ENCODE measurements at regions not wholly inside any gene's neighbourhood (a gene's known extent, or its start where the extent isn't known, plus 50 kb on each side); places are given as distances from the start of the nearest gene placed in this dataset.

- Histone ChIP-seq H3K27me3 (replicated peaks) (no peaks in the 10 kb centered on the region), H3K36me3 (replicated peaks) (no peaks in the 10 kb centered on the region), H3K4me3 (ENCODE audit: low read depth, low read length) (no peak overlapping the region), H3K27ac (no peak overlapping the region)
- no peak for TF ChIP-seq CTCF (IDR thresholded peaks at IDR 0.05; ENCODE audit: low read depth, low read length, missing control alignments)
- DNase-seq = no peak
- in situ Hi-C loops (cut with HindIII; ENCODE audit: low pct_ligation_motif_present, low sequenced_read_pairs) = no loop called here
Observed at GRCh38 chr14:71525663-71526221, 406.5 kb upstream of the RGS6 start.

DNA sequence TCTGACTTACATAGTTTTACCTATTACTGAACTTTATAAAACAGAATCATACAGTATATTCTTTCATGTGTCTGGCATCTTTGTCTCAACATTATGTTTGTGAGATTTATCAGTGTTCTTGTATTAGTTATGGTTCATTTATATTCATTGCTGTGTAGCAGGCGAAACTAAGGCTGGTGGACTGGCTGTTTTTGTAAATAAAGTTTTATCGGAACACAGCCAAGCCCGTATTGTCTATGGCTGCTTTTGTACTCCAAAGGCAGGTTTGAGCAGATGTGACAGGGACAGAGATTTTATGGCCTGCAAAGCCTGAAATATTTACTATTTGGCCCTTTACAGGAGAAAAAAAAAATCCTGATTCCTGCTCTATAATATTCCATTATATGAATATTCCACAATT lies 405.8 kb upstream of the RGS6 start:
- Histone ChIP-seq H3K36me3 (replicated peaks) (no peaks in the 10 kb centered on the region), H3K27me3 (replicated peaks) (no peaks in the 10 kb centered on the region), H3K27ac (no peak overlapping the region), H3K4me3 (ENCODE audit: low read depth, low read length) (no peak overlapping the region)
- TF ChIP-seq CTCF (IDR thresholded peaks at IDR 0.05; ENCODE audit: low read depth, low read length, missing control alignments) = no peak
- no peak for DNase-seq
- in situ Hi-C loops (cut with HindIII; ENCODE audit: low pct_ligation_motif_present, low sequenced_read_pairs) = no loop called here

GRCh38 chr14:71527838-71528237 lies 404.4 kb upstream of the RGS6 start:
- Histone ChIP-seq H3K4me3 (ENCODE audit: low read depth, low read length) (no peak overlapping the region), H3K27ac (no peak overlapping the region), H3K36me3 (replicated peaks) (no peaks in the 10 kb centered on the region), H3K27me3 (replicated peaks) (no peaks in the 10 kb centered on the region)
- no peak for TF ChIP-seq CTCF (IDR thresholded peaks at IDR 0.05; ENCODE audit: low read depth, low read length, missing control alignments)
- in situ Hi-C loops (cut with HindIII; ENCODE audit: low pct_ligation_motif_present, low sequenced_read_pairs) = no loop called here
- no peak for DNase-seq

- TF ChIP-seq CTCF (IDR thresholded peaks at IDR 0.05; ENCODE audit: low read depth, low read length, missing control alignments) = no peak
- DNase-seq = peak; percentile 54
- Histone ChIP-seq H3K36me3 (replicated peaks) (no peaks in the 10 kb centered on the region), H3K27ac (peak overlapping the region; percentile 30), H3K27me3 (replicated peaks) (no peaks in the 10 kb centered on the region), H3K4me3 (ENCODE audit: low read depth, low read length) (no peak overlapping the region)
- in situ Hi-C loops (cut with HindIII; ENCODE audit: low pct_ligation_motif_present, low sequenced_read_pairs) = no loop called here
Observed at GRCh38 chr14:71529848-71530247, 402.4 kb upstream of the RGS6 start.

GRCh38 chr14:71532344-71532743 lies 399.9 kb upstream of the RGS6 start:
- peak; percentile 75 for DNase-seq
- Histone ChIP-seq H3K4me3 (ENCODE audit: low read depth, low read length) (no peak overlapping the region), H3K27me3 (replicated peaks) (no peaks in the 10 kb centered on the region), H3K36me3 (replicated peaks) (no peaks in the 10 kb centered on the region), H3K27ac (peak overlapping the region; percentile 69)
- in situ Hi-C loops (cut with HindIII; ENCODE audit: low pct_ligation_motif_present, low sequenced_read_pairs) = no loop called here
- no peak for TF ChIP-seq CTCF (IDR thresholded peaks at IDR 0.05; ENCODE audit: low read depth, low read length, missing control alignments)

- no peak for DNase-seq
- Histone ChIP-seq H3K27me3 (replicated peaks) (no peaks in the 10 kb centered on the region), H3K4me3 (ENCODE audit: low read depth, low read length) (no peak overlapping the region), H3K36me3 (replicated peaks) (no peaks in the 10 kb centered on the region), H3K27ac (peak overlapping the region; percentile 69)
- in situ Hi-C loops (cut with HindIII; ENCODE audit: low pct_ligation_motif_present, low sequenced_read_pairs) = no loop called here
- TF ChIP-seq CTCF (IDR thresholded peaks at IDR 0.05; ENCODE audit: low read depth, low read length, missing control alignments) = no peak
Observed at GRCh38 chr14:71532790-71533189, 399.4 kb upstream of the RGS6 start.

Measured in brain microvascular endothelial cell (primary cell).